ENCODE measurements at regions not wholly inside any gene's neighbourhood (a gene's known extent, or its start where the extent isn't known, plus 50 kb on each side); places are given as distances from the start of the nearest gene placed in this dataset.

DNA sequence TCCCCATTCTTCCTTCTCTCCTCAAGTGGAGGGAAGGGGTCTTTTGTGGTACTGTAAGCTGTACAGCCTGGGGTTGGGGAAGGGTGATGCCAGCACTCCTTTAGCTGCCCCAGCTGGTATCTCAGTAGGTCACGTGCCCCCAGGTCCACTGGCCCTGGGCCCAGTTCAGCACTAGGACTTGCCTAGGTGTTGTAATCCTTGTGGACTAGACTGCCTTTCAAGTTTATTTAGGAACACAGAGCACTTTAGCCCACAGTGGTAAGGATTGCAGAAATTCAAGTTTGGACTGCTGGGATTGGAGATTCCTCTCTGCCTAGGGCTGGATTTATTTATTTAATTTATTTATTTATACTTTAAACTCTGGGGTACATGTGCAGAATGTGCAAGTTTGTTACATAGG, 569.6 kb downstream of the AACS start:
- no peak for DNase-seq (ENCODE audit: extremely low spot score)
- Histone ChIP-seq H3K36me3 (no peaks in the 10 kb centered on the region), H3K27ac (replicated peaks in 1 of 4) (no peak overlapping the region), H3K9me3 (no peaks in the 10 kb centered on the region), H3K4me1 (no peaks in the 10 kb centered on the region), H3K27me3 (no peaks in the 10 kb centered on the region), H3K4me3 (no peak overlapping the region)
- no peak for TF ChIP-seq POLR2AphosphoS5 (IDR thresholded peaks at IDR 0.05)
- TF ChIP-seq EP300 (IDR thresholded peaks at IDR 0.05), result no peak
- TF ChIP-seq, protein P1, sequence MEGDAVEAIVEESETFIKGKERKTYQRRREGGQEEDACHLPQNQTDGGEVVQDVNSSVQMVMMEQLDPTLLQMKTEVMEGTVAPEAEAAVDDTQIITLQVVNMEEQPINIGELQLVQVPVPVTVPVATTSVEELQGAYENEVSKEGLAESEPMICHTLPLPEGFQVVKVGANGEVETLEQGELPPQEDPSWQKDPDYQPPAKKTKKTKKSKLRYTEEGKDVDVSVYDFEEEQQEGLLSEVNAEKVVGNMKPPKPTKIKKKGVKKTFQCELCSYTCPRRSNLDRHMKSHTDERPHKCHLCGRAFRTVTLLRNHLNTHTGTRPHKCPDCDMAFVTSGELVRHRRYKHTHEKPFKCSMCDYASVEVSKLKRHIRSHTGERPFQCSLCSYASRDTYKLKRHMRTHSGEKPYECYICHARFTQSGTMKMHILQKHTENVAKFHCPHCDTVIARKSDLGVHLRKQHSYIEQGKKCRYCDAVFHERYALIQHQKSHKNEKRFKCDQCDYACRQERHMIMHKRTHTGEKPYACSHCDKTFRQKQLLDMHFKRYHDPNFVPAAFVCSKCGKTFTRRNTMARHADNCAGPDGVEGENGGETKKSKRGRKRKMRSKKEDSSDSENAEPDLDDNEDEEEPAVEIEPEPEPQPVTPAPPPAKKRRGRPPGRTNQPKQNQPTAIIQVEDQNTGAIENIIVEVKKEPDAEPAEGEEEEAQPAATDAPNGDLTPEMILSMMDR (IDR thresholded peaks at IDR 0.05), result no peak
- no peak for TF ChIP-seq POLR2A (IDR thresholded peaks at IDR 0.05; ENCODE audit: low read depth)
- WGBS, result 91% methylated on average over 1 of the region's 1 CpG
- intact Hi-C loops (cut with DNase I), result no loop called here

DNA sequence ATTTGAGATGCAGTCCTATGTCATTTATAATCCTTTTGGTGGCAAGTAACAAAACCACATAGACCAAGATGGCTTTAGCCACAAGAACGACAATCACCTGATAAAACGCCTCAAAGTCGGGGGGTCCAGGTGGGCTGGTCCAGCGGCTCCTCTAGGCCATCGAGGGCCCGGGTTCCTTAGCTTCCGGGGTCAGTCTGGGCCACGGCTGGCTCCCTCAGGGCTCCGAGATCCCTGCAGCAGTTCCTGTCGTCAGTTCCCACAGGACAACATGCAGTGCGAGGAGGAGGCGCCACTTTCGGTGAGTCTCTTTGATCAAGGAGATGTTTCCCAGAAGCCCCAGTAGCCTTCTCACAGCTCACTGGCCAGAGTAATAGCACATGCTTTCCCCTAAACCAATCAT, 574.6 kb downstream of the AACS start:
- no peak for DNase-seq (ENCODE audit: extremely low spot score)
- Histone ChIP-seq H3K36me3 (no peaks in the 10 kb centered on the region), H3K27ac (replicated peaks in 1 of 4) (no peak overlapping the region), H3K27me3 (peaks cover 0 to 7% (median 0%) of the 10 kb centered on the region in 4 donors), H3K4me3 (no peak overlapping the region), H3K4me1 (no peaks in the 10 kb centered on the region), H3K9me3 (no peaks in the 10 kb centered on the region)
- TF ChIP-seq EP300 (IDR thresholded peaks at IDR 0.05), result no peak
- TF ChIP-seq, protein P1 (IDR thresholded peaks at IDR 0.05), result no peak
- no peak for TF ChIP-seq POLR2AphosphoS5 (IDR thresholded peaks at IDR 0.05)
- TF ChIP-seq POLR2A (IDR thresholded peaks at IDR 0.05; ENCODE audit: low read depth), result no peak
- intact Hi-C loops (cut with DNase I), result no loop called here
- WGBS, result 93% methylated on average over 11 of the region's 13 CpGs

DNA sequence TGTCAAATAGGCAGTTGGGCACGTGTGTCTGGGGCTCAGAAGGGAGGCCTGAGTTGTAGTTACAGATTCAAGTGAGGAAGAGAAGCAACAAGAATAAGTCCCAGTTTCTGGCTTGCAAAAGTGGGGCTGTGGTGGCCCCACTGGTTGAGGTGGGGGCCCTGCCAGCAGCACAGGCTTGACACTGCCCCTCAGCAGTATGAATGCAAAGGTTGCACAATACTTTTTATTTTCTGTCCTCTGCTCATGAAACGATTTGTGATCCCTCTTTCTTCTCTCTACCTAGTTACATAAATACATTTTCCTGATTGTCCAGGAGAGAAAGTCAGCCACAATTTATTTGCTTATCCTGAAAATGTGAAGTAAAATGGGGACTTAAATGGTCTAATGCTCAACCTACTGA, 577.8 kb downstream of the AACS start:
- no peaks in the 10 kb centered on the region for H3K4me1 ChIP-seq
- 84% methylated on average over 2 of the region's 2 CpGs for WGBS
- TF ChIP-seq EP300 (IDR thresholded peaks at IDR 0.05), result no peak
- H3K36me3 ChIP-seq, result no peaks in the 10 kb centered on the region
- no peak for DNase-seq (ENCODE audit: extremely low spot score)
- no peaks in the 10 kb centered on the region for H3K9me3 ChIP-seq
- no peak overlapping the region for H3K4me3 ChIP-seq
- no peak overlapping the region for H3K27ac ChIP-seq (replicated peaks in 1 of 4)
- intact Hi-C loops (cut with DNase I), result no loop called here
- peaks cover 0 to 7% (median 0%) of the 10 kb centered on the region in 4 donors for H3K27me3 ChIP-seq

DNA sequence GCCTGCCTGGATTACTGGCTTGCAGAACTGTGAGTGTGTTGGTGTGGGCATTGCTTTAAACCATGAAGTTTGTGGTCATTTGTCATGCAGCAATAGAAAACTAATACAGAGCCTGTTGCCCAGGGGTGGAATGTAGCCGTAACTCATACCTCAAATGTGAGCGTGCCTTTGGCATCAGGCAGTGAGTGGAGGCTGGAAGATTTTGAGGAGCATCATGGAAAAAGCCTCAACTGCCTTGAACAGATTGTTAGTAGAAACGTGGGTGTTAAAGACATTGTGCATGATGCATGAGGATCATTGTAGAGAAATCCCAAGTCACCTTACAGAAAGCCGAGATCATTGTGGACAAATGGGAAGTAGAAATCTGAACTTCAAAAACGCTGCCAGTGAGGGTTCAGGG, 580.5 kb downstream of the AACS start:
- 61% methylated on average over 5 of the region's 5 CpGs for WGBS
- TF ChIP-seq, protein P1 (IDR thresholded peaks at IDR 0.05), result no peak
- TF ChIP-seq POLR2A (IDR thresholded peaks at IDR 0.05; ENCODE audit: low read depth), result no peak
- TF ChIP-seq EP300 (IDR thresholded peaks at IDR 0.05), result no peak
- TF ChIP-seq POLR2AphosphoS5 (IDR thresholded peaks at IDR 0.05), result no peak
- intact Hi-C loops (cut with DNase I), result no loop called here
- Histone ChIP-seq H3K4me1 (no peaks in the 10 kb centered on the region), H3K4me3 (no peak overlapping the region), H3K9me3 (no peaks in the 10 kb centered on the region), H3K27me3 (peaks cover 0 to 7% (median 0%) of the 10 kb centered on the region in 4 donors), H3K36me3 (no peaks in the 10 kb centered on the region), H3K27ac (replicated peaks in 1 of 4) (no peak overlapping the region)
- no peak for DNase-seq (ENCODE audit: extremely low spot score)

DNA sequence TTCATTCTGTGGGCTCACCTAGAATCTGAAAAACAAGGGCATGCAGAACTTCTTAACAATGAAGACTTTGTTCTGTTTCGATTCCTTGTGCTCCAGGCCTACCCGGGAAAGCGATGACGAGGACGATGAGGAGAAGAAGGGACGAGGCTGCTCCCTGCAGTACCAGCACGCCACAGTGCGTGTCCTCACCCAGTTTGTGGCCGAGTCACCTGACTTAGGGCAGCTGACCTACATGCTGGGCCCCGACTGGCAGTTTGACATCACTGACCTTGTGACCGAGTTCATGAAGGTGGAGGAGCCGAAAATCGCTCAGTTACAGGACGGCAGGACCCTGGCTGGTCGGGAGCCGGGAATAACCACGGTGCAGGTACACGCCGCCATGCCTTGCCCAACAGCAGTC, 585.4 kb downstream of the AACS start:
- Histone ChIP-seq H3K4me3 (no peak overlapping the region), H3K9me3 (no peaks in the 10 kb centered on the region), H3K36me3 (no peaks in the 10 kb centered on the region), H3K27me3 (no peaks in the 10 kb centered on the region), H3K27ac (replicated peaks in 1 of 4) (no peak overlapping the region), H3K4me1 (no peaks in the 10 kb centered on the region)
- intact Hi-C loops (cut with DNase I), result no loop called here
- no peak for TF ChIP-seq POLR2AphosphoS5 (IDR thresholded peaks at IDR 0.05)
- TF ChIP-seq, protein P1 (IDR thresholded peaks at IDR 0.05), result no peak
- TF ChIP-seq EP300 (IDR thresholded peaks at IDR 0.05), result no peak
- TF ChIP-seq POLR2A (IDR thresholded peaks at IDR 0.05; ENCODE audit: low read depth), result no peak
- DNase-seq (ENCODE audit: extremely low spot score), result no peak
- 88% methylated on average over 18 of the region's 19 CpGs for WGBS
